NB4 (cell line): ENCODE measurements at regions not wholly inside any gene's neighbourhood (a gene's known extent, or its start where the extent isn't known, plus 50 kb on each side); places are given as distances from the start of the nearest gene placed in this dataset.

Experiments
- CTCF ChIP-seq: IDR thresholded peaks from one replicate; pipeline ENCODE4 v1.5.1; 2012; ENCODE audit warnings: low read depth, low read length
- MYC ChIP-seq: IDR thresholded peaks from 2 replicates; pipeline ENCODE4 v1.6.1; 2011; ENCODE audit warnings: low read depth, low read length
- POLR2A ChIP-seq: IDR thresholded peaks from 2 replicates; pipeline ENCODE4 v1.6.1; 2011; ENCODE audit warnings: mild to moderate bottlenecking; ENCODE audit not compliant: insufficient read length; ENCODE audit errors: extremely low read depth

- TF ChIP-seq CTCF (no peak), POLR2A (no peak), MYC (no peak)
Measured at GRCh38 chr10:129394518-129395328, 72.3 kb upstream of the MGMT start.
